ENCODE measurements at regions not wholly inside any gene's neighbourhood (a gene's known extent, or its start where the extent isn't known, plus 50 kb on each side); places are given as distances from the start of the nearest gene placed in this dataset.

DNA sequence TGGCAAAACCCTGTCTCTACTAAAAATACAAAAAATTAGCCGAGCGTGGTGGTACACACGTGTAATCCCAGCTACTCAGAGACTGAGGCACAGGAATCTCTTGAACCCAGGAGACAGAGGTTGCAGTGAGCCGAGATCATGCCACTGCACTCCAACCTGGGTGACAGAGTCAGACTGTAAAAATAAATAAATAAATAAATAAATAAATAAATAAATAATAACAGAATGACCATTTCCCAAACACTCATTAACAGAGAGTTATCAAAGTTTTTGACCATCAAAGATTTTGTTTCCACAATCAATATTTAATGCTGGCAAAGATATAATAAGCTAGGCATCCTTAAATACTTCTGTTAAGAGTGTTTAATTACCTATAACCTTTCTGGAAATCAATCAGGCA lies 299.4 kb downstream of the KCTD12 start:
- TF ChIP-seq GATA2 (IDR thresholded peaks at IDR 0.05; ENCODE audit: low read depth, low read length) (no peak), GATA3 (IDR thresholded peaks at IDR 0.05; ENCODE audit: low read depth, low read length) (no peak)

DNA sequence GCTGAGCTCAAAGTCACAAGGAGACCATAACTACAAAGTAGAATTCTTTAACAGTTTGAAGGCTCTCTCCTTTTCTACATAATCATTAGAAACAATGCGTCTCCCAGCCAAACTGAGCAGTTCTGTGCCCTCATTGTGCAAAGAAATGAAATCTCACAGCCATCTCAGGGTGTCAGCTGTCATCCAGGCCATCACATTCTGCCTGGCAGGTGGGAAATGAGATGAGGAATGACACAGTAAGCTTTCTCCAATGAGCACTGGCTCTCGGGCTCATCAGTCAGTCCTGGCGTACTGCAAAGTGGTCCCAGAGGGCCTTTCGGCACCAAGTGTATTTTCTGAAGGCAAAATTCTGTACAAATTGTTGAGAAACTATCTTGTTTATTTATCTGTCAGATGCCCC lies 306.5 kb downstream of the KCTD12 start:
- TF ChIP-seq GATA3 (IDR thresholded peaks at IDR 0.05; ENCODE audit: low read depth, low read length) (no peak), GATA2 (IDR thresholded peaks at IDR 0.05; ENCODE audit: low read depth, low read length) (no peak)

DNA sequence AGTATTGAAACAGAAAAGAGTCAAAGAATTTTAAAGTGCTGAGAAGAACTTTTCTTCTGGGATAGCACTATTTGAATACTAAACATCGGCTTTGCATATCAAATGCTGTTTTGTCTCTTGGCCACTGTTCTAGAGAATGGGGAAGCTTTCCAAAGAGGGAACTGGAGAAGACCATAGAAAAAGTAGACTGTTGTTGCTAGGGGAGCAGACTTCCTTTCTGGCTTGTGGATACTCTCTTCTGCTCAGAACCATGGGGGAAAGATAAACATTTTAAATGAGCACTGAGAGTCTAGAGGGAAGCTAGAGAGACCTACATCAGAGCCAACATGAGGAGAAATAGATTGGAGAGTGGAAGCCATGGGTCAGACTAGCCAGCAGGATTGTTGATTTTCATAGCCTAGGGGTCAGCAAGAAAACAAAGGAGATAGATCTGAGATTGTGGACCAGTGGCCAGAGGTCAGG lies 315.7 kb downstream of the KCTD12 start:
- TF ChIP-seq GATA2 (IDR thresholded peaks at IDR 0.05; ENCODE audit: low read depth, low read length) (no peak), GATA3 (IDR thresholded peaks at IDR 0.05; ENCODE audit: low read depth, low read length) (no peak)

DNA sequence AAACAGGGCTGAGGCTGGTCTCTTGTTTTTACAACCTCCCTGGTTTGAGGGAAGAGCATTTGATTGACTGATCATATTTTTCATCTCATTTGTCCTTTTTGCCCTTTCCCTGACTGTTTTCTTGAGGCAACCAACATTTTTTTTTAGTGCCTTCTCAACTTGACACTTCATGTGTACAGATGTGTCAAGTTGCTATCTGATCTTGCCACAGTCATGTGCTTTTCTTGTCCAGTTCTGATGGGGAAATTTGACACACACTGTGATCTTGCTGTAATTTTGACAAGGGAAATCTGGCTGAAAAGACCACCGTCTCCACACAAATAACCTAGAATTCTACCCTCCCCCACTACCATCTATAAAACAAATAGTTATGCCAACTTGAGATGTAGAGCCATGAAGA lies 329.6 kb downstream of the KCTD12 start:
- TF ChIP-seq GATA2 (IDR thresholded peaks at IDR 0.05; ENCODE audit: low read depth, low read length) (no peak), GATA3 (IDR thresholded peaks at IDR 0.05; ENCODE audit: low read depth, low read length) (no peak)

DNA sequence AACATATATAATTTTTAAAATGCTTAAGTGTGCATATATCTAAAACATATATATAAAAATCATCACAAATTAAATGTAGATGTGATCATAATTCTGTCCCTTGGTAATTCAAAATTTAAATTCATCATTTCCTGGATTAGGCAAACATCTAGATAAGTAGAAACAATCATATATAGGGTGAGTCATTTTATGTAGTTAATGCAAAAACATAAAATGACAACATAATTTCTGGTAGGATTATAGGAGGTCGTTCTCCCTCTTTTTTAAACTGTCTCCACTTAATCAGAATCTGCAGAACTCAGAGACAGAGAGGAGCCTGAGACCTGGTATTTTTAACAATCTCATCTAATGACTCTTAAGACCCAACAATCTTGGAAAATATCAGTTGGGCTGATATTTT lies 333.4 kb downstream of the KCTD12 start:
- TF ChIP-seq GATA2 (IDR thresholded peaks at IDR 0.05; ENCODE audit: low read depth, low read length) (no peak), GATA3 (IDR thresholded peaks at IDR 0.05; ENCODE audit: low read depth, low read length) (no peak)

DNA sequence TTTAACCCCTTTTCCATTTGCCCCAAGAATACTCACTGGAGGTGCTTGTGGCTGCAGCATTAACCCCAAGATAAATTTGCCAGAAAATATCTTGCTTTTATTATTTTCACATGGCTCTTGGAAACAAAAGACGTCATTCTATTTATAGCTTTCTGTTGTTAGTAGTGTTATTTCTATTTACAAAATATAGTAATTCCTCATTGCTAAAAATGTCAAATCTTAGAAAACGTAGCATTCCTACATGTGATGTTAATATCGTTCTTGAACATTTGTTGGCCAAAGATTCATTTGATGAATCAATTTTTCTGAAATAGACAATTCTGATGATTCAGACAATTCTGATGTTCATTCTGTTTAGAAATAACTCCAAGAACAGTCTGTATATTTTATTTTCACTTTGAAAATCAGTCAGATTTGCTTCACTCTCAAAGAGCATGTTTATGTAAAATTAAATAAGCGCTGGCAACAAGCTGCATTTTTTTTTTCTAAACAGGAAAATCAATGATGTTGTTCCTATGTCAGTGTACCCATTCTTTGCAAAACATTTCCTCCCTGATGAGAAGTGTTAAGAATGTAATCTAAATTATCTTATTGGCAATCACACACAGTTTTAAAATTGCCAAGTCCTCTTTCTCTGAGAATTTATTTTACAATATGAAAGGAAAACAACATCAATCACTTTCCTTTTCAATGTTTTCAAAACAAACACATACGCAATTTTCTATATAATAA lies 334.0 kb downstream of the KCTD12 start:
- no peak for TF ChIP-seq GATA2 (IDR thresholded peaks at IDR 0.05; ENCODE audit: low read depth, low read length)
- TF ChIP-seq GATA3 (IDR thresholded peaks at IDR 0.05; ENCODE audit: low read depth, low read length): no peak

DNA sequence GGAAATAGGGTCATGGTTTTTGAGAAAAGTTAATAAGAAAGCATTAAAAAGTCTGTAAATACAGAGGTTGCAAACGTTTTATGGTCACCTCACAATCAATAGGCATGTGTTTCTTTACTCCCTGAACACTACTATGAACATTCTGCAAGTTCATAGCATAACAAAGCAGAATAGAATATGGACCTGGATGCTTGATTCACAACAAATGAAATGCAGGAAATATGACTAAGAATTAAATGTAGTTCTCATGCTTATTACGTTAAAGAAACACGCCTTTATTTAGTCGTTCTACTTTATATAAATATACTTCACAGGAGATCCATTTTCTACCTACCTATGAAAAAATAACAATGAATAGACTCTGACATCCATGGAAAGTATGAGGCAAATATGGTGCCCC lies 344.0 kb downstream of the KCTD12 start:
- no peak for TF ChIP-seq GATA3 (IDR thresholded peaks at IDR 0.05; ENCODE audit: low read depth, low read length)
- no peak for TF ChIP-seq GATA2 (IDR thresholded peaks at IDR 0.05; ENCODE audit: low read depth, low read length)

DNA sequence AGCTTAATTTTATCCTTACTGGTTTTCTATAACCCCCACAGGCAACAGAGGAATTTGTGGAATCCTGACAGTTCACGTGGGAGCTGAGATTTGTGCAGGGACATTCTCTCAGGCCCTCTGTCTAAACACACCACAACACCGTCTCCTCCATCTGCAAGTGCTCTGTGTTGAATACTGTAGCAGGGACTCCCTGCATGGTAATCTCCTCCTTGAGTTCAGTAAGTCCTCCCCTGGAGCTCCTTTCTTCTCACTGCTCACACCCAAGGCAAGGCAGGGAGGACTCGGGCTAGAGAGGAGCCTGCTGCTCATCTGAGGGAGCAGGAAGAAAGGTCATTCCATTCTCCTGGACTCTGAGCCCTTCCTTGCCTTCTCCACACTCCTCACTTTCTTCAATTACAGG lies 348.2 kb downstream of the KCTD12 start:
- TF ChIP-seq GATA3 (IDR thresholded peaks at IDR 0.05; ENCODE audit: low read depth, low read length) (no peak), GATA2 (IDR thresholded peaks at IDR 0.05; ENCODE audit: low read depth, low read length) (no peak)

DNA sequence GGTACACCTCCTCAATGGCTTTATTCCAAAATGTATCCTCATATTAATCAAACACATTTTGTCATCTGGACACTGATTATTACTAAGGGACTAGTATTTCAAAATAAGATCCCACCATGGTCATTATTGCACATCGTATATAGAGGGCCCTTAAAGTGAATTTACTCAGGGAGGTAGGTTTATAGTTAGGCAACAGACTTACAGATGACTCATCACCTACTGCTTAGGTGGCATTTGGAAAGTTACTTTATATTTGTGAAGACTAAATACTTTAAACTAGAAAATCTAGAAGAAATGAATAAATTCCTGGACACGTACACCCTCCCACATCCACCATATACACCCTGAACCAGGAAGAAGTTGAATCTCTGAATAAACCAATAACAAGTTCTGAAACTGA lies 353.0 kb downstream of the KCTD12 start:
- TF ChIP-seq GATA3 (IDR thresholded peaks at IDR 0.05; ENCODE audit: low read depth, low read length): no peak
- TF ChIP-seq GATA2 (IDR thresholded peaks at IDR 0.05; ENCODE audit: low read depth, low read length): no peak

DNA sequence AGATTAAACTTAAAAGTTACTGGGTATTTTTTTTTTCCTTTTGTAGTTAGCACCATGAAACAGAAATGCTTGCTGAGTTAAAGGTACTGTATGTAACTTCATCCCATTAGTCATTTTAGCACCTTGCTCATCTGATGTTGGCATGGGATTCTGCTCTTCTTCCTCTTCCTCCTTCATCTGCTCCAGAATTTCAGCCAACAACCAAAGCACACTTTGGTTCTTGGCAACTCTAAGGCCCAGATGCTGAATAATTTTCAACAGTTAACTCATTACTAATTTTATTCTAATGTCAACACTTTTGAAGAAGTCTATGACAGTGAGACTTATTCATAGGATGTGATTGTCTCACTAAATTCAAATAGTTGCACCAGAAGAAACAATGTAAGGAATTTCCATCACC lies 359.2 kb downstream of the KCTD12 start:
- TF ChIP-seq GATA3 (IDR thresholded peaks at IDR 0.05; ENCODE audit: low read depth, low read length) (no peak), GATA2 (IDR thresholded peaks at IDR 0.05; ENCODE audit: low read depth, low read length) (no peak)

DNA sequence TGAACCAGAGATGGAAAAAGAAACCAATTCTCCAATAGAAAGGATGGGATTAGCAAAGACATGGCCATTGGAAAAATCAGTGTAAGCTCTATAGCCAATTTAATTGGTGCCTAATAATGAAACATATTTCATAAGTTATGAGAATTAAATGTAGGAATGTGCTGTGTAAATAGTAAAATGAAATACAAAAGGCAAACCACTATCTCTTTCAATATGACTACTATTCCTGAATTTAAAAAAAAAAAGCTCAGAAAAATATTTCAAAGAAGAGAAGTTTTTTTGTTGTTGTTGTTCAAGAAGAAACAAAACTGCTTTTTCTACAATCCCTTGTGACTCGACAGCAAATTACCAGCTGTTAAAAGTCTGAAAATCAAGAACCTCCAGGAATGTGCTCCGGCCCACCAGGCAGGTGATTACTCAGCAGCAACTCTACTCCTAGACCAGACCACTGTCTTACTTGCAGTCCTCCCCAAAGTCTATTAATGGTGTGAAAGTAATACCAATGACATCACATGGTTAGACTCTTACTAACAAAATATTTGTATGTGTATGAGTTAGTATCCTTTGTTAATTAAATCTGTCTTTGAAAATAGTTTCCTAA lies 362.4 kb downstream of the KCTD12 start:
- TF ChIP-seq GATA2 (IDR thresholded peaks at IDR 0.05; ENCODE audit: low read depth, low read length) (no peak), GATA3 (IDR thresholded peaks at IDR 0.05; ENCODE audit: low read depth, low read length) (no peak)

DNA sequence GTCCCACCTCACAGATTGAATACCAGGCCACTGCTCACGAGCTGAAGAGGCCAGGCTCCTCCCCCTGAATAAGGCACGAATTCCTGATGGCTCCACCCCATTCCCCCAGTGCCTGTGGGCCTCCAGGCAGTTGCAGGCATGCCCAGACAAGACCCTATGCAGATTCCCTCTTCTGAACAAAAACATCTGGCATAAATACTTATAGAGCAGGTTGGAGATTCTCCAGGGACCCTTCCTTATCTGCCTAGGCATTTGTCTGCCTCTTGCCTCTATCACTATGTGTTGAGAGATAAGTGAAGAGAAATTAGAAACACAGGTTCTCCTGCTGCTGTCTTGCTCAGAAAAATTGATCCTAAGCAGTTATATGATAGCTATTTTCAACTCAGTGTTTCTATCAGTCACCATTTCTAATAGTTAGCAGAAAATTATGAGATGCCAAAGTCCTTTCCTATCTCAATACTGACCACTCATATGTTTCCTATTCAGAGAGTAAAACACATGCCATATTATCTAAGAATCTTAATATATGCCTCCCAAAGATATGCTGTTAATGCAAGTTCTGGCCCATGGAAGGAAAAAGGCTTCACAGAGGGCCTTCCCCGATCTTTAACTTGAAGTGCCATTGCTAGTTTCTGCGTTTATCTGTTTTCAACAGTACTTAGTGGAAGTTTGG lies 364.0 kb downstream of the KCTD12 start:
- peak; percentile 94 for TF ChIP-seq GATA3 (IDR thresholded peaks at IDR 0.05; ENCODE audit: low read depth, low read length)
- peak; percentile 95; the same call in 1 of the 2 replicates for TF ChIP-seq GATA2 (IDR thresholded peaks at IDR 0.05; ENCODE audit: low read depth, low read length)

DNA sequence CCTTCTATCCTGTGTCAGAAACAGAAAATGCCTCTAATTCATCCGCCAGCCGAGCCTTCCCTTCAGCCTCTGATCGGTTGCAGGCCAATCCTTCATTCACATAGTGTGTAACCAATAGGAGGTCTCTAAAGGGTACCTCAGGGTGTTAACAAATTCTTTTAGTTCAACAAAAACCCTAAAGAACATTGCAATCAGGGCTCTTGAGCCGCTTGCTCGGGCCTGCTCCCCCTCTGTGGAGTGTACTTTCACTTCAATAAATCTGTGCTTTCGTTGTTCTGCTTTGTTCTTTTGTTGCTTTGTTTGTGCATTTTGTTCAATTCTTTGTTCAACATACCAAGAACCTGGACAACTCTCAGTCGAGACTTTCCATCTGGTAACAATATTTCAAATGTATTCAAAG lies 366.5 kb downstream of the KCTD12 start:
- no peak for TF ChIP-seq GATA2 (IDR thresholded peaks at IDR 0.05; ENCODE audit: low read depth, low read length)
- no peak for TF ChIP-seq GATA3 (IDR thresholded peaks at IDR 0.05; ENCODE audit: low read depth, low read length)

DNA sequence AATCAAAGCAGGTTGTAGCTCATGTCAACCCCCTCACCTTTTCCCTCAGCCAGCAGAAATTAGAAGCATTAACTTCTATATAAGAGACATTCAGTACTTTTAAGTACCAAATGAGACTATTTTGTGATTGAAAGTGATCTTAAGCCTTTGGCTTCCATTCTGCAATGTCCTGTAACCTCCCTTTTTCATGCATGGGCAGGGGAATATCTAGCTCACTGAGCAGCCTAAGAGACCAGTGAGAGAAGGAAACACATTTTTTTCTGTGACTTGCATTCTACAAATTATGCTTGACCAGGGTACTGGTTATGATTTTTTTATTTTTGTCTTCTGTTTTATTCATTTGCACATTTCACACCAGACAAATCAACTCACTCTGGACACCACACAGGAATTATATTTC lies 369.6 kb downstream of the KCTD12 start:
- TF ChIP-seq GATA3 (IDR thresholded peaks at IDR 0.05; ENCODE audit: low read depth, low read length) (no peak), GATA2 (IDR thresholded peaks at IDR 0.05; ENCODE audit: low read depth, low read length) (no peak)

DNA sequence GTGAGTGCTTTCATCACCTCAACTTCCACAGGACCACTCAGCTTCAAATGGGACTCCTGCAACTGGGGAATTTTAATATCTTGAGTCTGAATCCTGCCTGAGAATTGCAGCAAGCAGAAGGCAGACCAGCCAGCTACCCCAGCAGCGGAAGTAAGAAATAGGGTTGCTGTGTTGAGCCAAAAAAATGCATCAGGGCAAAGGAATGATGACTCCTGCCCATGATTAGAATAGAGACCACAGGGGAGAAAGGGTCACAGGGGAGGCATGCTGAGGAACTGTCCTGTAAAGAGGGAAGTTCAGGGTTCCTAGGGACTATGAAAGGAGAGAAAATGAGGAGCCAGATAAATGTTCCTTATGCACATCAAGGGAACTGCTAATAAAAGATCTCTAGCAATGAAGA lies 370.2 kb downstream of the KCTD12 start:
- TF ChIP-seq GATA2 (IDR thresholded peaks at IDR 0.05; ENCODE audit: low read depth, low read length) (no peak), GATA3 (IDR thresholded peaks at IDR 0.05; ENCODE audit: low read depth, low read length) (no peak)
